ENCODE measurements at regions not wholly inside any gene's neighbourhood (a gene's known extent, or its start where the extent isn't known, plus 50 kb on each side); places are given as distances from the start of the nearest gene placed in this dataset.

GRCh38 chr1:38123356-38124135 is 77.0 kb upstream of the POU3F1 start:
- no peak for DNase-seq

GRCh38 chr1:38121231-38121680 is 74.7 kb upstream of the POU3F1 start:
- no peak for DNase-seq

DNA sequence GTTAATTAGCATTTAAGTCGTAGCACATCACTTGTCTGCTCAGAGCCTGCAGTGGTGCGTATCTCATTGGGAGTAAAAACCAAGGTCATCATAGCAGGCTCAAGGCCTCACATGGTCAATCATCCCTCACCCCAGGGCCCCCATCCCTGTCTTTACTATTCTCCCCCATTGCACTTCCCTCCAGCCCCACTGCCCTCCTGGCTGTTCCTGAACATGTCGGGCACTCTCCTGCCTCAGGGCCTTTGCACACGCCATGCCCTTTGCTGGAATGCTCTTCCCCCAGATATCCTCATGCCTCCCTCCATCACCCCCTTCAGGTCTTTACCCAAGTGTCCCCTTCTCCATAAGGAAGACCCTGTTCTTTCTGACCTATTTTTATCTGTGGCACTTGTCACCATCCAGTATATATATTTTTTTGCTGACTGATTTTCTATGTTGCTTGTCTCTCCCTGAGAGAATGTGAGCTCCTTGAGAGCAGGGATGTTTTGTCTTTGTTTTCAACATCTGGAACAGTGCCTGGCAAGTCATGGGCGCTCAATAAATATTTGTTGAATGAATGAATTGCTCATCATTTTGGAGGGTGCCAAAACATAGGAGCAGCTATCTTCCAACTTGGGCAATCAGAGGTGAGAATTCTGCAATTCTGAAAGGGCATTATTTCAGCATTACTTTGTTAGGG is 74.1 kb upstream of the POU3F1 start:
- DNase-seq = no peak

DNA sequence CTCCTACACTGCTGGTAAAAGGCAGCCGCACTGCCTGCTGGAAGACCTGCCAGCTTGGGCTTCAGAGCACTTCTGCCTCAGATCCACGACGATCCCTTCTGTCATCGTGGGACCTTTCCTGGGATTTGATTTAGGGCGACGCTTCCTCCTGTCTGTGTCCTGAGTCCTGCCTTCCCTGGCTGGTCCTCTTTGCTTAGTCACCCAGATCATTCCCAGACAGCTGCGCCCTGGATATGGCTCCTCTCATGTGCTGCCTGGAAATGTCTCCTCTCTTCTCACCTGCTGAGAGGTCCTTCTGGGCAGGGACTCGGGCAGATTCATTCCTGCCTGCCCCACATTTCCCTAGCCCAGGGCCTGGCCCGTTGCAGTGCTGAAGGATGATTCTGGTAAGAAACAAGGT is 72.4 kb upstream of the POU3F1 start:
- DNase-seq = no peak

- DNase-seq = no peak
These were observed 70.9 kb upstream of the POU3F1 start for GRCh38 chr1:38117444-38117887.

- DNase-seq = no peak
These were observed 69.1 kb upstream of the POU3F1 start for GRCh38 chr1:38115682-38116202.

GRCh38 chr1:38115226-38115625 is 68.6 kb upstream of the POU3F1 start:
- no peak for DNase-seq

DNA sequence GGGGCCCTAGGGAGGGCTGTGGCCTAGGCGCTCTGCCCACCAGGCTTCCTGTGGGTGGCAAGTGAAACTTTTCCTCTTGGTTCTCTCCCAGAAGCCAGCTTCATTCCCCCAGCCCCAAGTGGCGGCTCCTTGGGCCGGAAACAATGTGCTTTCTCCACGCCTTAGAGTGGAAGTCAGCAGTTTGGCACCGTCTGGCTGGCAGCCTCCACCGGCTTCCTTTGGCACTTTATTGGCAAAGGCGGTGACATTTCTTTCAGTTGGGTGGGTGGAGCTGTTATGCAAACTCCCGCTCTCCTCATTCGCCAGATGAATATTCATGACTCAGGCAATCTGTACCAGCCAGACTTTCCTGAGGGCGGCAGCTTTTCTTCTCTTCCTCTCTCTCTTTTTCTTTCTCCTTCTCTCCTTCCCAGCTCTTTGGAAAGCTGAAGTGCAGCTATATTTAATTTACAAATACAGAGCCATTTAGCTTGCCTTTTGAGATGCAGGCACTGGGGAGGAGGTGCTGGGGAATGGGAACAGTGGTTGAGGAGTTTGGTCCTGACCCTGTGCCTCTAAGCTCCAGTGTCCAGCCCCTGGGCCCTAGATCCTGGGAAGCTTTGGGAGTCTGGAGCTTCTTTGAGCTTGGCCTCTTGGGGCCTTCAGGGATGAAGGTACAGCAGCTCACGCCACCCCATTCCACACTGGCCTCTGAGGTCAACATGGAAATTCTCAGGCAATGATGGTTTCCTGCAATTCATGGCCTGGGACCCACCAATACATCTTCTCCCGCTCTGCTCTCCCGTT is 67.8 kb upstream of the POU3F1 start:
- no peak for DNase-seq

GRCh38 chr1:38113159-38113666 is 66.6 kb upstream of the POU3F1 start:
- no peak for DNase-seq

DNA sequence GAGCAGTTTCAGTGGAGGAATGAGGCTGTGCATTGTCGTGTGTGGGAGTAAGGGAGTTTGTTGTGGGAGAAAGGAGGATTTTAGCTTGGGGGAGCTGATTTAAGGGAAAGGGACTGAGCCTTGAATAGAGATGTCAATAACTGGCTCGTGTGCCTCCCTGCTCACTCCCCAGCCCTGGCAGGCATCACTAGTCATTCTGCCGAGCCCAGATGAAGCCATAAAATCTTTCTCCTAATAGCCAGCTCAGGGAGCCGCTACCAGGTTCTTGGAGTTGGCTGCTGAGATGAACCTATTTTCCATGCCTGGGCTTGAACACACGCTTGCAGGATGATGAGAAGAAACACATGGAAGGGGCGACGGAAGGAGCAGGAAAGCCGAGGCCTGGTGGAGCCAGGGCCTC is 65.0 kb upstream of the POU3F1 start:
- no peak for DNase-seq

- DNase-seq = no peak
These were observed 58.7 kb upstream of the POU3F1 start for GRCh38 chr1:38105267-38105666.

DNA sequence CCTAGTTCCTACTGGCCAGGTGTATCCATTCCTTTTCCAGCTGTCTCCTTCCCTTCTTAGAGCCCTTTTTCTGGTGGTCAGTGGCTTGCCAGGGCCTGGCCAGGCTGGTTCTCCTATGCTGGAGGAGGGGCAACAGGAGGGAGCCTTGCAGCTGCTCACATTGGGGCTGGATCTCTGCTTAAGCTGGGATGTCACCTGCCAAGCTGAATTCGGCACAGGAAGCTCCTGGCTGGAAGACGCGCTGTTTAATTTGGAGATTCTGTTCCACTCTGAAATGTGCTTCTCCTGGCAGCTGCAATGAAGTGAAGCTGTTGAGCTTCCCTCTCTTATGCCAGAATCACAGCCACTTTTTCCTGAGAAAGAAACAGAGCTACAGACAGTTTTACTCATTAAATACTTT is 56.0 kb upstream of the POU3F1 start:
- no peak for DNase-seq

- no peak for DNase-seq
These were observed 54.6 kb upstream of the POU3F1 start for GRCh38 chr1:38101037-38101785.

- no peak for DNase-seq
These were observed 51.7 kb upstream of the POU3F1 start for GRCh38 chr1:38098101-38098847.

- no peak for DNase-seq
These were observed 50.8 kb upstream of the POU3F1 start for GRCh38 chr1:38097284-38097898.
